ENCODE measurements at regions not wholly inside any gene's neighbourhood (a gene's known extent, or its start where the extent isn't known, plus 50 kb on each side); places are given as distances from the start of the nearest gene placed in this dataset.

GRCh38 chr4:128388352-128388630, 100.7 kb upstream of the PGRMC2 start:
- no peak for DNase-seq (ENCODE audit: low read depth in 2 of 2)

- DNase-seq (ENCODE audit: low read depth in 2 of 2), result no peak
Measured at GRCh38 chr4:128387600-128388351, 100.2 kb upstream of the PGRMC2 start.

- DNase-seq (ENCODE audit: low read depth in 2 of 2), result no peak
Measured at GRCh38 chr4:128386761-128387599, 99.4 kb upstream of the PGRMC2 start.

- no peak for DNase-seq (ENCODE audit: low read depth in 2 of 2)
Measured at GRCh38 chr4:128385683-128386304, 98.2 kb upstream of the PGRMC2 start.

GRCh38 chr4:128384765-128385598, 97.4 kb upstream of the PGRMC2 start:
- DNase-seq (ENCODE audit: low read depth in 2 of 2), result no peak

- no peak for DNase-seq (ENCODE audit: low read depth in 2 of 2)
Measured at GRCh38 chr4:128384091-128384520, 96.5 kb upstream of the PGRMC2 start.

GRCh38 chr4:128381748-128382559, 94.3 kb upstream of the PGRMC2 start:
- DNase-seq (ENCODE audit: low read depth in 2 of 2), result no peak

GRCh38 chr4:128380306-128380705, 92.7 kb upstream of the PGRMC2 start:
- no peak for DNase-seq (ENCODE audit: low read depth in 2 of 2)

GRCh38 chr4:128379860-128380259, 92.2 kb upstream of the PGRMC2 start:
- DNase-seq (ENCODE audit: low read depth in 2 of 2), result no peak

GRCh38 chr4:128378668-128379067, 91.1 kb upstream of the PGRMC2 start:
- no peak for DNase-seq (ENCODE audit: low read depth in 2 of 2)

- DNase-seq (ENCODE audit: low read depth in 2 of 2), result no peak
Measured at GRCh38 chr4:128376958-128377357, 89.3 kb upstream of the PGRMC2 start.

GRCh38 chr4:128376303-128376702, 88.7 kb upstream of the PGRMC2 start:
- no peak for DNase-seq (ENCODE audit: low read depth in 2 of 2)

- DNase-seq (ENCODE audit: low read depth in 2 of 2), result no peak
Measured at GRCh38 chr4:128373628-128374027, 86.0 kb upstream of the PGRMC2 start.

GRCh38 chr4:128371876-128372275, 84.3 kb upstream of the PGRMC2 start:
- no peak for DNase-seq (ENCODE audit: low read depth in 2 of 2)

- DNase-seq (ENCODE audit: low read depth in 2 of 2), result no peak
Measured at GRCh38 chr4:128371001-128371777, 83.6 kb upstream of the PGRMC2 start.

- DNase-seq (ENCODE audit: low read depth in 2 of 2), result no peak
Measured at GRCh38 chr4:128366212-128366611, 78.6 kb upstream of the PGRMC2 start.

GRCh38 chr4:128364565-128364964, 77.0 kb upstream of the PGRMC2 start:
- DNase-seq (ENCODE audit: low read depth in 2 of 2), result no peak

GRCh38 chr4:128363966-128364365, 76.4 kb upstream of the PGRMC2 start:
- no peak for DNase-seq (ENCODE audit: low read depth in 2 of 2)

- no peak for DNase-seq (ENCODE audit: low read depth in 2 of 2)
Measured at GRCh38 chr4:128362760-128363159, 75.1 kb upstream of the PGRMC2 start.

- no peak for DNase-seq (ENCODE audit: low read depth in 2 of 2)
Measured at GRCh38 chr4:128359422-128359821, 71.8 kb upstream of the PGRMC2 start.
